NCI-H1436 (cell line): ENCODE measurements at regions not wholly inside any gene's neighbourhood (a gene's known extent, or its start where the extent isn't known, plus 50 kb on each side); places are given as distances from the start of the nearest gene placed in this dataset.
"Not testable (repeated sequence)": the region's sequence is repeated elsewhere in the genome, so short reads cannot be mapped to it uniquely, and the experiment has no call there.

Experiments used
- DNase-seq: peaks from one replicate; lab custom pipeline; 2025; lab: John Stamatoyannopoulos, UW

GRCh38 chr5:126015235-126016181 lies 407.7 kb upstream of the GRAMD2B start:
- DNase-seq: peak; percentile 73

- DNase-seq: no peak
These were observed 407.0 kb upstream of the GRAMD2B start for GRCh38 chr5:126016256-126016655.

- no peak for DNase-seq
These were observed 406.1 kb upstream of the GRAMD2B start for GRCh38 chr5:126017096-126017495.

GRCh38 chr5:126020770-126021169 lies 402.4 kb upstream of the GRAMD2B start:
- DNase-seq: no peak

GRCh38 chr5:126023994-126024441 lies 399.2 kb upstream of the GRAMD2B start:
- DNase-seq: no peak

- no peak for DNase-seq
These were observed 396.1 kb upstream of the GRAMD2B start for GRCh38 chr5:126027149-126027548.

- no peak for DNase-seq
These were observed 395.6 kb upstream of the GRAMD2B start for GRCh38 chr5:126027652-126028051.

- DNase-seq: no peak
These were observed 394.9 kb upstream of the GRAMD2B start for GRCh38 chr5:126028336-126028735.

GRCh38 chr5:126029282-126029681 lies 393.9 kb upstream of the GRAMD2B start:
- not testable (repeated sequence) for DNase-seq

GRCh38 chr5:126030698-126031097 lies 392.5 kb upstream of the GRAMD2B start:
- no peak for DNase-seq

- DNase-seq: no peak
These were observed 391.1 kb upstream of the GRAMD2B start for GRCh38 chr5:126031989-126032716.

- peak; percentile 78 for DNase-seq
These were observed 379.5 kb upstream of the GRAMD2B start for GRCh38 chr5:126043688-126044087.

- DNase-seq: peak; percentile 91
These were observed 379.0 kb upstream of the GRAMD2B start for GRCh38 chr5:126044111-126044668.

GRCh38 chr5:126044931-126045565 lies 378.2 kb upstream of the GRAMD2B start:
- DNase-seq: no peak

- no peak for DNase-seq
These were observed 376.9 kb upstream of the GRAMD2B start for GRCh38 chr5:126046318-126046717.

GRCh38 chr5:126046846-126047571 lies 376.2 kb upstream of the GRAMD2B start:
- DNase-seq: no peak

GRCh38 chr5:126052120-126052519 lies 371.1 kb upstream of the GRAMD2B start:
- DNase-seq: no peak

GRCh38 chr5:126052791-126053190 lies 370.4 kb upstream of the GRAMD2B start:
- no peak for DNase-seq

- DNase-seq: peak; percentile 20
These were observed 369.6 kb upstream of the GRAMD2B start for GRCh38 chr5:126053630-126054029.

- peak; percentile 58 for DNase-seq
These were observed 368.4 kb upstream of the GRAMD2B start for GRCh38 chr5:126054577-126055347.

GRCh38 chr5:126055348-126055729 lies 367.9 kb upstream of the GRAMD2B start:
- DNase-seq: peak; percentile 51
